Transverse colon (tissue), 4 donors: ENCODE measurements at regions not wholly inside any gene's neighbourhood (a gene's known extent, or its start where the extent isn't known, plus 50 kb on each side); places are given as distances from the start of the nearest gene placed in this dataset.

ENCODE experiments used
- DNase-seq: peaks from one replicate; pipeline ENCODE4 v3.0.0-alpha.2; 2019
- H3K27ac ChIP-seq, 4 donors: fragments of 200-600 bp; sonication (generic); 2 replicates each; pipeline ENCODE4 v1.5.1; 2016 to 2018; ENCODE audit warnings: inconsistent platforms in 4 of 4
- H3K27me3 ChIP-seq: fragments of 200-600 bp; sonication (generic); 2 replicates; pipeline ENCODE4 v1.5.1; 2017; ENCODE audit warnings: inconsistent platforms
- H3K36me3 ChIP-seq, 4 donors: fragments of 200-600 bp; sonication (generic); 2 replicates each; pipeline ENCODE4 v1.5.1; 2017 to 2019; ENCODE audit warnings: inconsistent platforms in 4 of 4
- H3K4me1 ChIP-seq, 4 donors: fragments of 200-600 bp; sonication (generic); 2 replicates each; pipeline ENCODE4 v1.5.1; 2017 to 2020; ENCODE audit warnings: inconsistent platforms in 4 of 4
- H3K4me3 ChIP-seq, 4 donors: fragments of 200-600 bp; sonication (generic); 1 replicate in 1 of 4; 2 replicates in 3 of 4; pipeline versions ENCODE4 v1.5.1 to v1.6.1; 2017 to 2019; ENCODE audit warnings: inconsistent platforms in 4 of 4
- H3K9me3 ChIP-seq, 2 donors: fragments of 200-600 bp; sonication (generic); 2 replicates each; pipeline ENCODE4 v1.5.1; 2017 to 2019; ENCODE audit warnings: inconsistent platforms in 2 of 2
- CTCF ChIP-seq, 5 experiments: fragments of 200-600 bp in 3 of 5; fragments of 450-650 bp in 2 of 5; sonication (generic) in 3 of 5; IDR thresholded peaks; 1 replicate in 2 of 5; 2 replicates in 3 of 5; pipeline ENCODE4 v1.5.1; 2016 to 2017; ENCODE audit warnings: antibody characterized with exemption in 5 of 5, inconsistent platforms in 3 of 5, mild to moderate bottlenecking in 2 of 5, moderate library complexity in 1 of 5
- EP300 ChIP-seq: sonication (generic); formaldehyde crosslinking; IDR thresholded peaks from one replicate; pipeline ENCODE4 v1.6.1; 2017; ENCODE audit warnings: antibody characterized with exemption, low read depth
- POLR2A ChIP-seq: fragments of 450-650 bp; IDR thresholded peaks from one replicate; pipeline ENCODE4 v1.6.1; 2016; ENCODE audit warnings: antibody characterized with exemption, mild to moderate bottlenecking, moderate library complexity
- POLR2AphosphoS5 ChIP-seq, 3 donors: sonication (generic); formaldehyde crosslinking; IDR thresholded peaks; one replicate each; pipeline ENCODE4 v1.6.1; 2016; ENCODE audit warnings: antibody characterized with exemption in 3 of 3
- WGBS, 2 donors: methylation state at CpG; one replicate each; pipeline ENCODE4 v1.1.5; 2018; ENCODE audit warnings: low coverage in 1 of 2; 5-methylcytosine and 5-hydroxymethylcytosine counted together
- in situ Hi-C, 4 donors: fragments of 200-750 bp; cut with MboI; loops; one replicate each; pipeline versions ENCODE4 v1.15.0 to v1.15.1; 2017; ENCODE audit warnings: low sequenced_read_pairs in 3 of 4, low pct_ligation_motif_present in 1 of 4, low pct_unique_long_range_greater_than_20kb in 1 of 4
- intact Hi-C: fragments of 100-400 bp; cut with DNase I; formaldehyde crosslinking; loops from one replicate; pipeline ENCODE4 v1.15.1; 2023; ENCODE audit warnings: low total_unique reads

DNA sequence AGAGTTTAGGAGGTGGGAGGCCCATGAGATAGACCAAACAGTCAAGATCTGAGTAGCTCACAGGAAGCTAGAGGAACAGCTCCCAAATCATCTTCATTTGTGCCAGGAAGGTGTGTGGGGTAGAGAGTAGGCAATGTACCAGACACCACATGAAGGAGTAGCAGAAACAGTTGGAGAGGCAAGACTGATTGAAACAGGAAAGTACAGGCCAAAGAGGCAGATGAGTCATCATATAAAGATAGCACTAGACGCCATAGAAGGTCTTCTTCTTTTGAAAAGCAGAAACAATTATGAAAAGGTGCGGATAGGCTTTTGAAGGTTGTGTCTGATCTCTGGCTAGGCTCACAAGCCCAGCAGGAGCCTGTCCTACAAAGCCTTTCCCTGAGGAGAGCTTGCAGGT, 62.7 kb upstream of the PALM2AKAP2 start:
- intact Hi-C loops: no loop called here
- in situ Hi-C loops: no loop called here
- 76 to 86% methylated on average over 1 to 2 of the region's 2 CpGs for WGBS, 2 donors
- no peaks in the 10 kb centered on the region for H3K36me3 ChIP-seq
- no peak for DNase-seq
- no peaks in the 10 kb centered on the region for H3K27me3 ChIP-seq
- H3K4me3 ChIP-seq: no peak overlapping the region
- no peaks in the 10 kb centered on the region for H3K4me1 ChIP-seq
- TF ChIP-seq EP300: no peak
- no peak for TF ChIP-seq POLR2AphosphoS5 (IDR thresholded peaks at IDR 0.05)
- TF ChIP-seq CTCF (IDR thresholded peaks at IDR 0.05): no peak
- no peak for TF ChIP-seq POLR2A
- no peaks in the 10 kb centered on the region for H3K9me3 ChIP-seq
- no peak overlapping the region for H3K27ac ChIP-seq

GRCh38 chr9:109718861-109719260, 61.1 kb upstream of the PALM2AKAP2 start:
- intact Hi-C loops (no loop called here), in situ Hi-C loops (no loop called here)
- no peak for DNase-seq
- H3K27ac ChIP-seq: no peak overlapping the region
- no peak overlapping the region for H3K4me3 ChIP-seq
- no peaks in the 10 kb centered on the region for H3K9me3 ChIP-seq
- H3K27me3 ChIP-seq: no peaks in the 10 kb centered on the region
- WGBS, 2 donors: 62 to 77% methylated on average over 3 of the region's 3 CpGs
- no peaks in the 10 kb centered on the region for H3K36me3 ChIP-seq
- TF ChIP-seq POLR2AphosphoS5 (IDR thresholded peaks at IDR 0.05) (no peak), EP300 (no peak), POLR2A (no peak), CTCF (IDR thresholded peaks at IDR 0.05) (no peak)
- H3K4me1 ChIP-seq: no peaks in the 10 kb centered on the region

DNA sequence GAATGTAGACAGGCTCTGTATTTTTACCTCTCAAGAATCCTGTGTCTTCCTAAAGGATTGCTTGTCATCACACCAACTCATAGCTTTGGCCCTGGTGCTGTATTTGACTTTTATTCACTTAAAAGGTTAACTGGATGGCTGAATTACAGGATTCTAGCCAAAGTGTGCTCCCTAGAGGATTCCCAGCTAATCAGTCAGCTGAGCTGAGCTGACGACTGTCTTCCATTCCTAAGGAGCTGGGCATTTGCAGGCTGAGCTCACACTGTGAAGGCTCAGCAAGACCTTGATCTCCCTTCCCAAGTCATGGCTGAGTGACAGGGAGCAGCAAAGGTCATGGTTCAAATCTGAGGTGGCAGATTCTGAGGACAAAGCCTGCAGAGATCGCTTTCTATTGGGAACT, 59.0 kb upstream of the PALM2AKAP2 start:
- DNase-seq: no peak
- H3K36me3 ChIP-seq: no peaks in the 10 kb centered on the region
- H3K27me3 ChIP-seq: no peaks in the 10 kb centered on the region
- in situ Hi-C loops: no loop called here
- no peak for TF ChIP-seq EP300
- TF ChIP-seq POLR2A: no peak
- no peak for TF ChIP-seq CTCF (IDR thresholded peaks at IDR 0.05)
- TF ChIP-seq POLR2AphosphoS5 (IDR thresholded peaks at IDR 0.05): no peak
- WGBS, 2 donors: 63 to 83% methylated on average over 2 of the region's 2 CpGs
- no peak overlapping the region for H3K27ac ChIP-seq
- H3K9me3 ChIP-seq: no peaks in the 10 kb centered on the region
- intact Hi-C loops: no loop called here
- no peaks in the 10 kb centered on the region for H3K4me1 ChIP-seq
- H3K4me3 ChIP-seq: no peak overlapping the region

GRCh38 chr9:109722007-109722406, 58.0 kb upstream of the PALM2AKAP2 start:
- H3K27ac ChIP-seq: no peak overlapping the region
- TF ChIP-seq POLR2A: no peak
- no peak for TF ChIP-seq EP300
- no peak for TF ChIP-seq CTCF (IDR thresholded peaks at IDR 0.05)
- no peak for TF ChIP-seq POLR2AphosphoS5 (IDR thresholded peaks at IDR 0.05)
- in situ Hi-C loops: no loop called here
- no peaks in the 10 kb centered on the region for H3K36me3 ChIP-seq
- DNase-seq: no peak
- no peaks in the 10 kb centered on the region for H3K27me3 ChIP-seq
- no peak overlapping the region for H3K4me3 ChIP-seq
- no peaks in the 10 kb centered on the region for H3K9me3 ChIP-seq
- intact Hi-C loops: no loop called here
- no peaks in the 10 kb centered on the region for H3K4me1 ChIP-seq
- WGBS, 2 donors: 93 to 97% methylated on average over 1 of the region's 1 CpG
